ENCODE measurements at regions not wholly inside any gene's neighbourhood (a gene's known extent, or its start where the extent isn't known, plus 50 kb on each side); places are given as distances from the start of the nearest gene placed in this dataset.

DNA sequence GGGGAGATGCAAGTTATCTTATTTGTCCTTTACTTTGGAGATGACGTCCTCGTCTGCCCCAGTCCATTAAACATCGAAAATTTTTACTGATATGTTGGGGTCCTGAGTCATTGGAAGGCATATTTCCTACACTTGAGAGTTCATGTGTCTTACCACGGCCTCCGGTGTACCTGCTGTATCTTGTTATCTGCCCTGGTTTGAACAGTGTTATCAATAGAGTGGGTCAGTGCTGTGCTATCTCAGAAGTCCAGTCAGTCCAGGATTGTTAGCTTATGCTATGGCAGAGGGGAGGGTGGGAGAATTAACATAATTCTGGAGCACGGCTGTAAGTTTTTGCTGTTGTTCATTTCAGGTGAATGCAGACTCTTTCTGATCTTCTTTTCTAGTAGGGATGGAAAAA is 102.3 kb downstream of the ADCYAP1 start:
- H3K9me3 Mint-ChIP-seq: peaks cover 5% of the 10 kb centered on the region
- no peak overlapping the region for H3K4me3 Mint-ChIP-seq
- no peaks in the 10 kb centered on the region for H3K27me3 Mint-ChIP-seq
- no peak overlapping the region for H3K27ac Mint-ChIP-seq
- no peaks in the 10 kb centered on the region for H3K36me3 Mint-ChIP-seq
- no peak for DNase-seq (ENCODE audit: extremely low spot score, unreplicated experiment)
- peaks cover 15% of the 10 kb centered on the region for H3K4me1 Mint-ChIP-seq (ENCODE audit: unreplicated experiment)
- TF ChIP-seq CTCF (conservative IDR thresholded peaks at IDR 0.05): no peak

DNA sequence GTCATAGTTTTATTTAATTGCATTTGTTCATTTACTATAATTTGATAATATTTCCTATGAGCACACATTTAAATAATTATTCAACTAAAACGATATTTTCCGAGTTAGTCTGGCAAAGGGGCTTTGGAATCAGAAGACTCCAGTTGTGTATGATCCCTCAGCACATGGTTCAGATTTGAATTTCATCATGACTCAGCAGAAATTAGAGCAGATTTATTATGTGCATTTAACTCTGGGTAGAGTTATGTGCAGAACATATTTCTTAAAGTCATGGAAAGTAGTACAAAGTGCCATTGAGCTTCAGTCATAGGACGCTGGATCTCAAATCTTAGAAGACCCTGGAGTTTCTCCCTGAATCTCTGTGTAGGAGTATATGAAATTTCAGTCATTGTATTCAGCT is 106.7 kb downstream of the ADCYAP1 start:
- H3K4me1 Mint-ChIP-seq (ENCODE audit: unreplicated experiment): peaks cover 31% of the 10 kb centered on the region
- H3K4me3 Mint-ChIP-seq: no peak overlapping the region
- no peak overlapping the region for H3K27ac Mint-ChIP-seq
- no peaks in the 10 kb centered on the region for H3K36me3 Mint-ChIP-seq
- TF ChIP-seq CTCF (conservative IDR thresholded peaks at IDR 0.05): no peak
- no peak for DNase-seq (ENCODE audit: extremely low spot score, unreplicated experiment)
- H3K27me3 Mint-ChIP-seq: no peaks in the 10 kb centered on the region
- no peaks in the 10 kb centered on the region for H3K9me3 Mint-ChIP-seq

GRCh38 chr18:1012775-1013174 is 108.1 kb downstream of the ADCYAP1 start:
- no peak for DNase-seq (ENCODE audit: extremely low spot score, unreplicated experiment)
- Mint-ChIP-seq H3K4me1 (ENCODE audit: unreplicated experiment) (peaks cover 32% of the 10 kb centered on the region), H3K36me3 (no peaks in the 10 kb centered on the region), H3K27ac (no peak overlapping the region), H3K27me3 (no peaks in the 10 kb centered on the region), H3K9me3 (no peaks in the 10 kb centered on the region), H3K4me3 (no peak overlapping the region)
- no peak for TF ChIP-seq CTCF (conservative IDR thresholded peaks at IDR 0.05)

DNA sequence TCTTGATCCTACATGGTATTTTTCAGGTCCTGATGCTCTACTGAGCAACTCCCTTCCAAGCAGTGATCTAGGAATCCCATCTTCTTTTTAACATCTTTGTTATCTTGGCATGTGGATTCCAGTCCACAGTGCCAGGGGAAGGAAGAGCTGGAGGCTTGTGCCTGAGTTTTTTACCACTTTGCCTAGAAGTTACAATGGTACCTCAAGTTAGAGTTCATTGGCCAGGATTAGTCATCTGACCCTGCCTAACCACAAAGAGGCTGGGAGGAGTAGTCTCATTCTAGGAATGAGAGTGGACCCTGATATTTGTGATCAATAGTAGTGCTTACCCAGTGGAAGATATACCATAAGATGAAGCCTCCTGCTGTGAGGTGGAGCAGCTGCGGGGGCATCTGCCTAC is 109.3 kb downstream of the ADCYAP1 start:
- H3K9me3 Mint-ChIP-seq: no peaks in the 10 kb centered on the region
- TF ChIP-seq CTCF (conservative IDR thresholded peaks at IDR 0.05): no peak
- peaks cover 36% of the 10 kb centered on the region for H3K4me1 Mint-ChIP-seq (ENCODE audit: unreplicated experiment)
- DNase-seq (ENCODE audit: extremely low spot score, unreplicated experiment): no peak
- H3K27me3 Mint-ChIP-seq: no peaks in the 10 kb centered on the region
- no peak overlapping the region for H3K27ac Mint-ChIP-seq
- no peak overlapping the region for H3K4me3 Mint-ChIP-seq
- H3K36me3 Mint-ChIP-seq: no peaks in the 10 kb centered on the region

- Mint-ChIP-seq H3K4me3 (no peak overlapping the region), H3K4me1 (ENCODE audit: unreplicated experiment) (peaks cover 36% of the 10 kb centered on the region), H3K27ac (no peak overlapping the region), H3K9me3 (no peaks in the 10 kb centered on the region), H3K27me3 (no peaks in the 10 kb centered on the region), H3K36me3 (no peaks in the 10 kb centered on the region)
- DNase-seq (ENCODE audit: extremely low spot score, unreplicated experiment): no peak
- TF ChIP-seq CTCF (conservative IDR thresholded peaks at IDR 0.05): no peak
Measured at GRCh38 chr18:1014509-1014908, 109.8 kb downstream of the ADCYAP1 start.

DNA sequence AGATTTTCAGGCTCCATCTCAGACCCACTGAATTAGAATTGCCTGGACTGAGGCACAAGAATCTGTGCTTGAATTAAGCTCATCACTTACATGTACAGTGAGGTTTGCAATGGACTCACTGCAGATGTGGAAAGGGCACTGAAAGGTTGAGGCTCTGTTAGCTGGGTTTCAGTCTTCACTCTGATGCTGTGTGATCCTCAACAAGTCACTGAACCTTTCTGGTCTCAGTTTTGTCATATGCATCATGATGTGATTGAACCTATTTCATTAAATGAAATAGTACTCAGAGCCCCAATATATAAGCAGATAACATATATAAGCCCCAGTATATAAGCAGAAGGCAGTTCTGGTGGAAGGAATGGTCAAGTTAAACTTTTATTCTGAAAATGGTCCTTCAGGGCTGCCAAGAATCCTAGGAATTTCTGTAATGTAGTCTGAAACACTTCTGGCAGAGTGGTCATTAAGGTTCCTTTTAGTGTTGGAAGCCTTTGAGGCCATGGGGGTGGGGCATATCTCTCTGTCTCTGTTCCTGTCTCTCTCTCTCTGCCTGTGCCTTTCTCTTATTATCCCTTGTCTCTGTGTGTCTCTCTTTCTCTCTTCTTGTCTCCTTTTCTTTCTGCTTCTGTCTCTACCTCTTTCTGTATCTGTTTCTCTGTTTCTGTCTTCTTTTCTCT is 110.4 kb downstream of the ADCYAP1 start:
- Mint-ChIP-seq H3K27ac (peak overlapping the region; percentile 2), H3K27me3 (no peaks in the 10 kb centered on the region), H3K36me3 (no peaks in the 10 kb centered on the region), H3K4me1 (ENCODE audit: unreplicated experiment) (peaks cover 36% of the 10 kb centered on the region), H3K9me3 (no peaks in the 10 kb centered on the region), H3K4me3 (no peak overlapping the region)
- TF ChIP-seq CTCF (conservative IDR thresholded peaks at IDR 0.05): no peak
- no peak for DNase-seq (ENCODE audit: extremely low spot score, unreplicated experiment)
